Brain microvascular endothelial cell (primary cell): ENCODE measurements at regions not wholly inside any gene's neighbourhood (a gene's known extent, or its start where the extent isn't known, plus 50 kb on each side); places are given as distances from the start of the nearest gene placed in this dataset.

ENCODE experiments used
- DNase-seq: peaks from one replicate; pipeline ENCODE4 v3.0.0-alpha.2; 2020
- H3K27ac ChIP-seq: fragments of 250-450 bp; sonication (Bioruptor Pico); 2 replicates; pipeline ENCODE4 v1.5.1; 2020; ENCODE audit warnings: mild to moderate bottlenecking, moderate library complexity
- H3K27me3 ChIP-seq: fragments of 250-450 bp; sonication (Bioruptor Pico); replicated peaks from 2 replicates; pipeline ENCODE4 v1.5.1; 2020; ENCODE audit warnings: mild to moderate bottlenecking
- H3K36me3 ChIP-seq: fragments of 250-450 bp; sonication (Bioruptor Pico); replicated peaks from 2 replicates; pipeline ENCODE4 v1.5.1; 2020; ENCODE audit warnings: mild to moderate bottlenecking
- H3K4me3 ChIP-seq: 2 replicates; pipeline ENCODE4 v1.5.1; 2011; ENCODE audit warnings: low read depth, mild to moderate bottlenecking, control low read depth, low read length, moderate library complexity
- CTCF ChIP-seq: IDR thresholded peaks from 2 replicates; pipeline ENCODE4 v1.5.1; 2011; ENCODE audit warnings: low read depth, mild to moderate bottlenecking, moderate library complexity, low read length, control low read depth, inconsistent platforms; ENCODE audit errors: missing control alignments
- in situ Hi-C: cut with HindIII; loops from 2 replicates; pipeline ENCODE4 v1.10.0; 2017; ENCODE audit warnings: low sequenced_read_pairs, low pct_ligation_motif_present

GRCh38 chr15:91696981-91697380, 156.5 kb upstream of the SLCO3A1 start:
- in situ Hi-C loops = no loop called here
- no peak for TF ChIP-seq CTCF
- Histone ChIP-seq H3K27ac (no peak overlapping the region), H3K4me3 (no peak overlapping the region), H3K36me3 (no peaks in the 10 kb centered on the region), H3K27me3 (no peaks in the 10 kb centered on the region)
- DNase-seq = no peak

GRCh38 chr15:91698241-91698640, 155.3 kb upstream of the SLCO3A1 start:
- no peak overlapping the region for H3K27ac ChIP-seq
- DNase-seq = no peak
- H3K4me3 ChIP-seq = no peak overlapping the region
- no peaks in the 10 kb centered on the region for H3K27me3 ChIP-seq
- TF ChIP-seq CTCF = no peak
- in situ Hi-C loops = no loop called here
- no peaks in the 10 kb centered on the region for H3K36me3 ChIP-seq

GRCh38 chr15:91699741-91700140, 153.8 kb upstream of the SLCO3A1 start:
- H3K27me3 ChIP-seq = no peaks in the 10 kb centered on the region
- no peaks in the 10 kb centered on the region for H3K36me3 ChIP-seq
- TF ChIP-seq CTCF = no peak
- no peak overlapping the region for H3K4me3 ChIP-seq
- no peak for DNase-seq
- no peak overlapping the region for H3K27ac ChIP-seq
- in situ Hi-C loops = no loop called here

- H3K36me3 ChIP-seq = no peaks in the 10 kb centered on the region
- in situ Hi-C loops = no loop called here
- no peak overlapping the region for H3K4me3 ChIP-seq
- no peaks in the 10 kb centered on the region for H3K27me3 ChIP-seq
- TF ChIP-seq CTCF = no peak
- no peak for DNase-seq
- H3K27ac ChIP-seq = no peak overlapping the region
Measured at GRCh38 chr15:91703274-91703673, 150.2 kb upstream of the SLCO3A1 start.

DNA sequence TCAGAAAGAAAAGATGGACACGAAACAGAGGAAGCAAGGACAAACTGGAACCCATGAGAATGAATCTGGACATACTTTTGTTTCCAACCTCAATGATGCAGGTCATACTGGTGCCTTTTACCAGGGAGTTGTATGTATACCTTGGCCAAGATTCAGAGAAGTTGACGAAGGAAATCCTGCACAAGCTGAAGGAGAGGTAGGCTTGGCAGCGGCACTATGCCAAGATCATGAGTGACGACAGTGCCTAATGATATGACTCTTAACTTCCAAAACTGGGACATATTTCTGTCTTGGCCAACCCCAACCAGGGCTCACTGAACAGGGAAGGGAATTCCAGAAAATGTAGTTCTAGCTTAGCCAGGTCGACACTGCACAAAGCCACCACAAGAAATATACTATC, 149.2 kb upstream of the SLCO3A1 start:
- no peak for TF ChIP-seq CTCF
- Histone ChIP-seq H3K27me3 (no peaks in the 10 kb centered on the region), H3K4me3 (no peak overlapping the region), H3K27ac (no peak overlapping the region), H3K36me3 (no peaks in the 10 kb centered on the region)
- in situ Hi-C loops = no loop called here
- no peak for DNase-seq

DNA sequence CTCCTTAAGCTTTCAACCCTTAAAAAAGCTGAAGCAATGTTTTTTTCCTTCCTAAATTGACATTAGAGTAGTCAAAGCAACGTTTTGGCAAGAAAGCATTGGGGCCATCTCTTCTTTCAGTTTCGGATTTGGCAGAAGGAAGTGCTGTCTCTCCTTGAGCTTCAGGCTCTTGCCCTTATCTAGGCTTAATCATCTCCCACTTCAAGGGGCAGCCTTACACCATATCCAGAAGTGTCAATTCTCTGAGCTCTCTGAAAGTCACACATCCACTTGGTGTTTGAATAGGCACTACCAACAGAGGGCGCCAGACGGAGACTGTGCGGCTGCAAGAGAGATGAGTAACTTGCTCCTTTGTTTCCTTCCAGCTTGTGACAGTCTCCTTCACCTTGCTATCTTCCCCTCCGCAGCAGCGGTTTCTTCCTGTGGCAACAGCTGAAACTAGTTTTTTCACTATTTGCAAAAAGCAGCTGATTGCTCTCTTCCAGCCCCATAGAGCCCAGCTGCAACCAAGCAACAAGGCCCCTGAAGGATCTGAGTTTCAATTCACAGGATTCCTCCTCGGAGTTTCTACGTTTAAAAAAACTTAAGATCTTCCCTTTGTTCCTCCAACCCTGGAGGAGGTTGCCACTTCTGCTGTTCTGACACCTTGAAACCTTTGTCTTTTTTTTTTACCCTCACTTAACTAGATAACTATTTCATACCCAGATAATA, 147.0 kb upstream of the SLCO3A1 start:
- TF ChIP-seq CTCF = peak; percentile 85
- peak; percentile 31 for DNase-seq
- Histone ChIP-seq H3K36me3 (no peaks in the 10 kb centered on the region), H3K27ac (no peak overlapping the region), H3K4me3 (no peak overlapping the region), H3K27me3 (no peaks in the 10 kb centered on the region)
- in situ Hi-C loops = no loop called here
